Stimulated activated CD4-positive, alpha-beta T cell treated with anti-CD3 and anti-CD28 coated beads, Interleukin-12 subunit alpha, Interleukin-12 subunit beta, amount 100 ng/mL, for 48 hours (primary cell): ENCODE measurements at regions not wholly inside any gene's neighbourhood (a gene's known extent, or its start where the extent isn't known, plus 50 kb on each side); places are given as distances from the start of the nearest gene placed in this dataset.

Experiments
- DNase-seq, 3 donors: peaks; one replicate each; pipeline ENCODE4 v3.0.0-alpha.2; 2020; ENCODE audit warnings: low read depth in 2 of 3, low spot score in 1 of 3

- DNase-seq, result no peak
These were observed 113.2 kb upstream of the RAG2 start for GRCh38 chr11:36711104-36711825.
